Vagina (tissue), 2 donors: ENCODE measurements at regions not wholly inside any gene's neighbourhood (a gene's known extent, or its start where the extent isn't known, plus 50 kb on each side); places are given as distances from the start of the nearest gene placed in this dataset.

ENCODE experiments used
- POLR2AphosphoS5 ChIP-seq, 2 donors: sonication (generic); formaldehyde crosslinking; IDR thresholded peaks; one replicate each; pipeline ENCODE4 v1.9.0; 2017; ENCODE audit warnings: antibody characterized with exemption in 2 of 2, mild to moderate bottlenecking in 2 of 2, low read depth in 1 of 2; ENCODE audit not compliant: insufficient read depth in 1 of 2
- TF ChIP-seq, protein P1 (sequence below), 3 experiments: fragments of 450-650 bp in 2 of 3; fragments of 200-600 bp in 1 of 3; sonication (generic) in 1 of 3; IDR thresholded peaks; one replicate each; pipeline ENCODE4 v1.5.1; 2017 to 2019; ENCODE audit warnings: antibody characterized with exemption in 3 of 3, mild to moderate bottlenecking in 2 of 3, moderate library complexity in 2 of 3

DNA sequence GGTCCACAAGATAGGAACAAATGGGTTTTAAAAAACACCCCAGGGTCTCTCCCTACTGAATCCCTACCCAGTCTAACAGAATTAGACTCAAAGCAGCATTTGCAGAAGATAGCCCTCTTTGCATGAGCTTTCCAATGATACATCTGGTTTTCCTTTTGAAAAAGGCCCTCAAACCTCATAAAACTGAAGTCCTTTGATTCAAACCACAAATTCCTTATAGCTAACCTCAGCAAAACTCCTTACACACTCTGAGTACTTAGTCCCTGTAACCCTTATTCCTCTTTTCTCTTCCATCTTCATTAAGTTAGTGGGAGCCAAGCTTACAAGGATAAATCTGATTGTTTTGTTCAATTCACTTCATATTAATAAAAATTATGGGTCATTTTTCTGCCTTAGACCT, 90.5 kb upstream of the TNC start:
- TF ChIP-seq, protein P1, sequence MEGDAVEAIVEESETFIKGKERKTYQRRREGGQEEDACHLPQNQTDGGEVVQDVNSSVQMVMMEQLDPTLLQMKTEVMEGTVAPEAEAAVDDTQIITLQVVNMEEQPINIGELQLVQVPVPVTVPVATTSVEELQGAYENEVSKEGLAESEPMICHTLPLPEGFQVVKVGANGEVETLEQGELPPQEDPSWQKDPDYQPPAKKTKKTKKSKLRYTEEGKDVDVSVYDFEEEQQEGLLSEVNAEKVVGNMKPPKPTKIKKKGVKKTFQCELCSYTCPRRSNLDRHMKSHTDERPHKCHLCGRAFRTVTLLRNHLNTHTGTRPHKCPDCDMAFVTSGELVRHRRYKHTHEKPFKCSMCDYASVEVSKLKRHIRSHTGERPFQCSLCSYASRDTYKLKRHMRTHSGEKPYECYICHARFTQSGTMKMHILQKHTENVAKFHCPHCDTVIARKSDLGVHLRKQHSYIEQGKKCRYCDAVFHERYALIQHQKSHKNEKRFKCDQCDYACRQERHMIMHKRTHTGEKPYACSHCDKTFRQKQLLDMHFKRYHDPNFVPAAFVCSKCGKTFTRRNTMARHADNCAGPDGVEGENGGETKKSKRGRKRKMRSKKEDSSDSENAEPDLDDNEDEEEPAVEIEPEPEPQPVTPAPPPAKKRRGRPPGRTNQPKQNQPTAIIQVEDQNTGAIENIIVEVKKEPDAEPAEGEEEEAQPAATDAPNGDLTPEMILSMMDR (IDR thresholded peaks at IDR 0.05): no peak
- no peak for TF ChIP-seq POLR2AphosphoS5 (IDR thresholded peaks at IDR 0.05; ENCODE audit: insufficient read depth in 1 of 2, low read depth in 1 of 2)
